HepG2 (cell line): ENCODE measurements at regions not wholly inside any gene's neighbourhood (a gene's known extent, or its start where the extent isn't known, plus 50 kb on each side); places are given as distances from the start of the nearest gene placed in this dataset.

ENCODE experiments used
- AFF4 ChIP-seq: sonication (generic); formaldehyde crosslinking; IDR thresholded peaks from 2 replicates; pipeline ENCODE4 v1.4.0; 2020; ENCODE audit warnings: missing genetic modification reagents
- BCL6 ChIP-seq: IDR thresholded peaks from 2 replicates; pipeline ENCODE4 v1.6.1; 2016; ENCODE audit warnings: missing genetic modification reagents, missing compliant biosample characterization
- FOXP1 ChIP-seq, 2 experiments: fragments of 450-650 bp in 1 of 2; IDR thresholded peaks; 2 replicates each; pipeline ENCODE4 v1.6.1; 2017 to 2018; ENCODE audit warnings: antibody characterized with exemption in 1 of 2
- HDAC2 ChIP-seq: sonication (generic); formaldehyde crosslinking; IDR thresholded peaks from 2 replicates; pipeline ENCODE4 v1.4.0; 2020; ENCODE audit warnings: missing genetic modification reagents
- KDM4B ChIP-seq: sonication (generic); formaldehyde crosslinking; IDR thresholded peaks from 2 replicates; pipeline ENCODE4 v1.4.0; 2020; ENCODE audit warnings: missing genetic modification reagents
- KDM5A ChIP-seq: fragments of 200-600 bp; sonication (generic); IDR thresholded peaks from 2 replicates; pipeline ENCODE4 v1.7.0; 2018; ENCODE audit warnings: antibody characterized with exemption, mild to moderate bottlenecking, low read length, borderline replicate concordance
- MAFG ChIP-seq: sonication (generic); formaldehyde crosslinking; IDR thresholded peaks from 2 replicates; pipeline ENCODE4 v1.5.1; 2020; ENCODE audit warnings: mild to moderate bottlenecking, missing genetic modification reagents
- MIER2 ChIP-seq: IDR thresholded peaks from 2 replicates; pipeline ENCODE4 v1.6.1; 2016; ENCODE audit warnings: missing biosample characterization, missing genetic modification reagents
- NR2F2 ChIP-seq: IDR thresholded peaks from 2 replicates; pipeline ENCODE4 v1.6.1; 2012; ENCODE audit warnings: low read depth, inconsistent platforms, borderline replicate concordance
- PITX1 ChIP-seq: sonication (generic); formaldehyde crosslinking; IDR thresholded peaks from 2 replicates; pipeline ENCODE4 v1.5.1; 2020; ENCODE audit warnings: mild to moderate bottlenecking, missing genetic modification reagents
- PLSCR1 ChIP-seq: sonication (generic); formaldehyde crosslinking; IDR thresholded peaks from 2 replicates; pipeline ENCODE4 v1.5.0; 2020; ENCODE audit warnings: missing genetic modification reagents, mild to moderate bottlenecking, borderline replicate concordance
- POLR2A ChIP-seq, 2 experiments: IDR thresholded peaks; 2 replicates each; pipeline ENCODE4 v1.6.1; 2011; ENCODE audit warnings: low read depth in 2 of 2, low read length in 2 of 2, mild to moderate bottlenecking in 1 of 2, moderate library complexity in 1 of 2; ENCODE audit not compliant: insufficient read depth in 1 of 2
- RELA ChIP-seq: sonication (generic); formaldehyde crosslinking; IDR thresholded peaks from 2 replicates; pipeline ENCODE4 v1.4.0; 2020; ENCODE audit warnings: missing genetic modification reagents
- RXRB ChIP-seq: IDR thresholded peaks from 2 replicates; pipeline ENCODE4 v1.6.1; 2016; ENCODE audit warnings: borderline replicate concordance, missing genetic modification reagents, missing compliant biosample characterization
- SAP130 ChIP-seq: IDR thresholded peaks from 2 replicates; pipeline ENCODE4 v1.6.1; 2016; ENCODE audit warnings: low read depth
- SETDB1 ChIP-seq: sonication (generic); formaldehyde crosslinking; IDR thresholded peaks from 2 replicates; pipeline ENCODE4 v1.5.1; 2020; ENCODE audit warnings: missing genetic modification reagents, mild to moderate bottlenecking, borderline replicate concordance
- YEATS2 ChIP-seq: sonication (generic); formaldehyde crosslinking; IDR thresholded peaks from 2 replicates; pipeline ENCODE4 v1.4.0; 2020; ENCODE audit warnings: missing genetic modification reagents, borderline replicate concordance
- YEATS4 ChIP-seq: sonication (generic); formaldehyde crosslinking; IDR thresholded peaks from 2 replicates; pipeline ENCODE4 v1.4.0; 2020; ENCODE audit warnings: missing genetic modification reagents, borderline replicate concordance
- ZFP90 ChIP-seq: sonication (generic); formaldehyde crosslinking; IDR thresholded peaks from 2 replicates; pipeline ENCODE4 v1.8.0; 2022; ENCODE audit warnings: missing genetic modification reagents, mild to moderate bottlenecking, inconsistent platforms, borderline replicate concordance
- ZKSCAN5 ChIP-seq: sonication (generic); formaldehyde crosslinking; IDR thresholded peaks from 2 replicates; pipeline ENCODE4 v1.5.1; 2020; ENCODE audit warnings: mild to moderate bottlenecking, missing genetic modification reagents
- ZNF414 ChIP-seq: sonication (generic); formaldehyde crosslinking; IDR thresholded peaks from 2 replicates; pipeline ENCODE4 v1.5.0; 2020; ENCODE audit warnings: missing genetic modification reagents
- ZNF446 ChIP-seq: sonication (generic); formaldehyde crosslinking; IDR thresholded peaks from 2 replicates; pipeline ENCODE4 v1.5.0; 2020; ENCODE audit warnings: mild to moderate bottlenecking, missing genetic modification reagents
- ZNF501 ChIP-seq: sonication (generic); formaldehyde crosslinking; IDR thresholded peaks from 2 replicates; pipeline ENCODE4 v1.5.1; 2020; ENCODE audit warnings: mild to moderate bottlenecking, moderate library complexity, missing genetic modification reagents
- ZNF598 ChIP-seq: sonication (generic); formaldehyde crosslinking; IDR thresholded peaks from 2 replicates; pipeline ENCODE4 v1.5.1; 2020; ENCODE audit warnings: mild to moderate bottlenecking, missing genetic modification reagents, borderline replicate concordance
- ZNF775 ChIP-seq: sonication (generic); formaldehyde crosslinking; IDR thresholded peaks from 2 replicates; pipeline ENCODE4 v1.4.0; 2020; ENCODE audit warnings: missing genetic modification reagents, mild to moderate bottlenecking, moderate library complexity, borderline replicate concordance
- ZSCAN29 ChIP-seq: sonication (generic); formaldehyde crosslinking; conservative IDR thresholded peaks from 2 replicates; pipeline ENCODE4 v1.4.0; 2020; ENCODE audit warnings: mild to moderate bottlenecking, missing genetic modification reagents

GRCh38 chr7:130941322-130942210 is 207.6 kb upstream of the KLF14 start (continued):
- TF ChIP-seq PLSCR1 (CRISPR knock-in tag), result no peak
- 0 out of 2 replicates have a peak, but pooled peaks have one; percentile 53 for TF ChIP-seq ZNF775 (CRISPR knock-in tag)
- peak; percentile 46; the same call in 1 of the 2 replicates for TF ChIP-seq KDM5A
- peak; percentile 34; the same call in 1 of the 2 replicates for TF ChIP-seq HDAC2 (CRISPR knock-in tag)
- peak; percentile 22; the same call in 1 of the 2 replicates for TF ChIP-seq BCL6 (CRISPR knock-in tag)
- TF ChIP-seq MIER2 (CRISPR knock-in tag), result no peak
- peak; percentile 57; the same call in 1 of the 2 replicates for TF ChIP-seq ZNF414
- TF ChIP-seq PITX1 (CRISPR knock-in tag), result no peak
- TF ChIP-seq MAFG, result no peak
- no peak for TF ChIP-seq ZFP90 (CRISPR knock-in tag)
- peak; percentile 54; the same call in 1 of the 2 replicates for TF ChIP-seq ZNF501 (CRISPR knock-in tag)
- TF ChIP-seq ZNF598 (CRISPR knock-in tag), result 0 out of 2 replicates have a peak, but pooled peaks have one; percentile 25
- 0 out of 2 replicates have a peak, but pooled peaks have one; percentile 16 for TF ChIP-seq NR2F2
- peak; percentile 59 for TF ChIP-seq SAP130 (CRISPR knock-in tag)
- no peak for TF ChIP-seq FOXP1 (IDR thresholded peaks at IDR 0.05)
- no peak for TF ChIP-seq FOXP1 (CRISPR knock-in tag; IDR thresholded peaks at IDR 0.05)
- TF ChIP-seq KDM4B (CRISPR knock-in tag), result no peak
- no peak for TF ChIP-seq ZKSCAN5 (CRISPR knock-in tag)
- TF ChIP-seq ZNF446 (CRISPR knock-in tag), result 0 out of 2 replicates have a peak, but pooled peaks have one; percentile 42
- TF ChIP-seq RELA (CRISPR knock-in tag), result no peak
- peak; percentile 17; the same call in 1 of the 2 replicates for TF ChIP-seq AFF4 (CRISPR knock-in tag)
- TF ChIP-seq YEATS4 (CRISPR knock-in tag), result peak; percentile 70
- peak; percentile 40 to 69; a peak in 3 of 4 replicates for TF ChIP-seq POLR2A (IDR thresholded peaks at IDR 0.05; ENCODE audit: insufficient read depth in 1 of 2, low read depth in 2 of 2, low read length in 2 of 2)
- no peak for TF ChIP-seq YEATS2
- no peak for TF ChIP-seq SETDB1
- TF ChIP-seq RXRB (CRISPR knock-in tag), result peak; percentile 62; the same call in 1 of the 2 replicates
- no peak for TF ChIP-seq ZSCAN29 (CRISPR knock-in tag)
